Stomach smooth muscle (tissue), 2 donors: ENCODE measurements at regions not wholly inside any gene's neighbourhood (a gene's known extent, or its start where the extent isn't known, plus 50 kb on each side); places are given as distances from the start of the nearest gene placed in this dataset.

Source experiments
- H3K27ac ChIP-seq: one replicate; pipeline ENCODE4 v1.7.0; 2013; ENCODE audit warnings: mild to moderate bottlenecking, low read length, inconsistent platforms
- H3K27me3 ChIP-seq, 2 donors: one replicate each; pipeline ENCODE4 v1.7.0; 2013; ENCODE audit warnings: low read length in 2 of 2; ENCODE audit not compliant: insufficient read depth in 2 of 2, control insufficient read depth in 1 of 2
- H3K36me3 ChIP-seq, 2 donors: one replicate each; pipeline ENCODE4 v1.7.0; 2013; ENCODE audit warnings: low read length in 2 of 2; ENCODE audit not compliant: control insufficient read depth in 2 of 2, insufficient read depth in 2 of 2
- H3K4me1 ChIP-seq: one replicate; pipeline ENCODE4 v1.7.0; 2013; ENCODE audit warnings: low read length; ENCODE audit not compliant: control insufficient read depth, insufficient read depth
- H3K4me3 ChIP-seq, 2 donors: one replicate each; pipeline ENCODE4 v1.7.0; 2013; ENCODE audit warnings: low read length in 2 of 2
- H3K9ac ChIP-seq, 2 donors: one replicate each; pipeline ENCODE4 v1.7.0; 2013; ENCODE audit warnings: low read length in 2 of 2, mild to moderate bottlenecking in 1 of 2
- H3K9me3 ChIP-seq, 2 donors: one replicate each; pipeline ENCODE4 v1.7.0; 2013; ENCODE audit warnings: low read length in 2 of 2; ENCODE audit not compliant: control insufficient read depth in 2 of 2
- donor health status: healthy.
- donor health status: Pancreatic carcinoma.

DNA sequence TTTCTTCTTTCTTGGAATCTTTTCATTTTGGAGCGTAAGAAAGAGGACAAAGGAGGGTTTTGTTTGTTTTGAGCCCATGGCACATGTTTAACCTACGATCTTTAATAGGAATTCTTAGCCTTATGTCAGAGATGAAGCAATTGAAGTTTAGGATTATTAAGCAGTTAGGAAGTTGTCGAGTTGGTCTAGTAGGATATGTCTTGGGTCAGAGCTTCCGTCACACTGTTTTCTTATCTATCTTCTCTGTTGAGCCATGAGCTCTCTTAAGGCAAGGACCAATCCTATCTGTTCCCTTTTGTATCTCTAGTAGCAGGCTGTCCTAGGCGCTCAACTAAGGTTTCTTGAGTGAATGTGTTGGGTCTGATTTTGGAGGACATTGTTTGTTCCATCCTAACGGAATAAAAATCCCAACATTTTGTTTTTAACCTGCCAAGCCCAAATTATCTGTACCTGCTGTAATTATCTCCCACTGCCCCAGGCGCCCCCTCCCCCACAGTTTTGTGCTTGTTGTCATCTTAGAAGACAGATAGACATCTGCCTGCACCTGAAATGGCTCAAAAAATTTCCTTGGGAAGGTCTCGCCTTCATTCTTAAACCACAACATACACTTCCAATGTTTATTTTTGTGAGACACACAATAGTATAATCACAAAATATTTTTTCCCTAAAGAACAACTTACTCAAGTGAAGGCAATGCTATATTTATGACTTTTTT lies 95.3 kb upstream of the GADD45A start:
- H3K4me1 ChIP-seq, result peaks cover 15% of the 10 kb centered on the region
- no peaks in the 10 kb centered on the region for H3K27me3 ChIP-seq
- H3K27ac ChIP-seq, result peak overlapping the region; percentile 24

DNA sequence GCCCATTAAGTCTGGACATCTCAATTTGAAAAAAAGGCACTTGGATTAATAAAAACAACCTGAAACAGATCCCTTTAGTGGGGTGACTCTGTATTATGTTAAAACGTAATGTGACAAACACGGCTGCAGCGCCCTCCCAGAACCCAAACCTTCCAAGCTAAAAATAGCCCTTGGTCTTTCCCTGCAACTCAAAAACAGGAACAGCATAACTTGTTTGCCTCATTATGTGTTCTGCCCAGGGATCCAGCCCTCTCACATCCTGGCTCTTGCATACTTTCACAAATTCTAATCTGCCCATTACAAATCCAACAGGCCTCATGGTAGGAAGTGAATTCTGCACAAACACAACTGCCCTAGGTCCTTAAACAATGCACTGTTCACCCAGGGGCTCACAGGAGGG lies 94.7 kb upstream of the GADD45A start:
- H3K9me3 ChIP-seq, result no peaks in the 10 kb centered on the region
- H3K4me1 ChIP-seq, result peaks cover 15% of the 10 kb centered on the region
- H3K27ac ChIP-seq, result peak overlapping the region; percentile 24
- H3K27me3 ChIP-seq, result no peaks in the 10 kb centered on the region
- no peak overlapping the region for H3K9ac ChIP-seq
- H3K36me3 ChIP-seq, result no peaks in the 10 kb centered on the region
- peak overlapping the region in 1 of 2 donors; percentile 40 for H3K4me3 ChIP-seq

More for the DNA sequence above, 95.3 kb upstream of the GADD45A start:
- Histone ChIP-seq H3K36me3 (no peaks in the 10 kb centered on the region), H3K9me3 (no peaks in the 10 kb centered on the region), H3K4me3 (no peak overlapping the region), H3K9ac (no peak overlapping the region)

DNA sequence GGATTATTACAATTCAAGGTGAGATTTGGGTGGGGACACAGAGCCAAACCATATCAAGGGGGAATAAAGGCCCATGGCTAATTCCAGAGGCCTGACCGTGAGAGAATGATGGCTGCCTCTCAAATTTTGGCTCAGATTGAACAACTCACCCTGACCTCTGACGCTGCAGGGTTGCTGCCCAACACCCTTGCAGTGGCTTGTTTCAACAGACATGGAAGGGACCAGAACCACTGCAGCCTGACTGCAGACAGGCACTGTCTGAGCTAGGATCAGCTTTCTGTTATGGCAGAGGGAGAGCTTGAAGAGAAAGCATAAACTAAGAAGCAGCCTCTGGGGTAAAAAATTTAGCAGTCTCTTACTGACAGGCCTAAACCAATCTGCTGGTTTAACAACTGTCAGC lies 90.2 kb upstream of the GADD45A start:
- H3K4me3 ChIP-seq, result no peak overlapping the region
- no peaks in the 10 kb centered on the region for H3K36me3 ChIP-seq
- no peaks in the 10 kb centered on the region for H3K27me3 ChIP-seq
- peaks cover 12% of the 10 kb centered on the region for H3K4me1 ChIP-seq
- H3K27ac ChIP-seq, result no peak overlapping the region
- no peaks in the 10 kb centered on the region for H3K9me3 ChIP-seq
- no peak overlapping the region for H3K9ac ChIP-seq

DNA sequence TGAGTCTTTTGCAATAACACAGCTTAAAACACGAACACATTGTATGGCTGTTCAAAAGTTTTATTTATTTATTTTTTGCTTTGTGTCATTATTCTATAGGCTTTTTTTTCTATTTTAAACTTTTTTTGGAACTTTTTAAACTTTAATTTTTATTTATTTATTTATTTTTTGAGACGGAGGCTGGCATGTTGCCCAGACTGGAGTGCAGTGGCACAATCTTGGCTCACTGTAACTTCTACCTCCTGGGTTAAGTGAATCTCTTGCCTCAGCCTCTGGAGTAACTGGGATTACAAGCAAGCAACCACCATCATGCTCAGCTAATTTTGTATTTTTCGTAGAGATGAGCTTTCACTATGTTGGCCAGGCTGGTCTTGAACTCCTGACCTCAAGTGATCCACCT lies 88.3 kb upstream of the GADD45A start:
- no peaks in the 10 kb centered on the region for H3K27me3 ChIP-seq
- no peaks in the 10 kb centered on the region for H3K36me3 ChIP-seq
- H3K4me3 ChIP-seq, result no peak overlapping the region
- no peak overlapping the region for H3K9ac ChIP-seq
- no peaks in the 10 kb centered on the region for H3K9me3 ChIP-seq
- peaks cover 7% of the 10 kb centered on the region for H3K4me1 ChIP-seq
- H3K27ac ChIP-seq, result no peak overlapping the region

- no peaks in the 10 kb centered on the region for H3K27me3 ChIP-seq
- no peak overlapping the region for H3K9ac ChIP-seq
- no peak overlapping the region for H3K4me3 ChIP-seq
- no peak overlapping the region for H3K27ac ChIP-seq
- H3K9me3 ChIP-seq, result no peaks in the 10 kb centered on the region
- peaks cover 8% of the 10 kb centered on the region for H3K4me1 ChIP-seq
- H3K36me3 ChIP-seq, result no peaks in the 10 kb centered on the region
Measured at GRCh38 chr1:67597336-67597735, 87.7 kb upstream of the GADD45A start.

DNA sequence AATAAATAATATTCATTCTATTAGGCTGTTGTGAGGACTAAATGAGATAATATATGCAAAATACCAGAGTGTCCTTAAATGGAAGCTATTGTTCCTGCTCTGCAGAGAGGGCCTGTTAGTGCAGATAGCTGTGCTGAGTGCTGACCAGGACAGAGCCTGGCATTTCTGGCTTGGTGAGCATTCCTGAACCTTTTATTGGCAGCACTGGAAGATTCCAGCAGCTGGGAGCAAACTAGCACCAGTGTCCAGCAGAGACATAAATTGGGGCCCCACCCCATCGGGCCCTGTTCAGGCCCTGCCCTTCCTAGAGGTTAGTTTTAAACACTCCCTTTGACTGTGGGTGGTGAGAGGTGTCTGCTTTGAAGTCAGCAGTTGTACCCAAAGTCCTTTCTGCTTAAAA lies 85.9 kb upstream of the GADD45A start:
- H3K27me3 ChIP-seq, result no peaks in the 10 kb centered on the region
- H3K9me3 ChIP-seq, result no peaks in the 10 kb centered on the region
- H3K27ac ChIP-seq, result no peak overlapping the region
- H3K9ac ChIP-seq, result no peak overlapping the region
- H3K4me1 ChIP-seq, result peaks cover 8% of the 10 kb centered on the region
- H3K36me3 ChIP-seq, result no peaks in the 10 kb centered on the region
- no peak overlapping the region for H3K4me3 ChIP-seq

DNA sequence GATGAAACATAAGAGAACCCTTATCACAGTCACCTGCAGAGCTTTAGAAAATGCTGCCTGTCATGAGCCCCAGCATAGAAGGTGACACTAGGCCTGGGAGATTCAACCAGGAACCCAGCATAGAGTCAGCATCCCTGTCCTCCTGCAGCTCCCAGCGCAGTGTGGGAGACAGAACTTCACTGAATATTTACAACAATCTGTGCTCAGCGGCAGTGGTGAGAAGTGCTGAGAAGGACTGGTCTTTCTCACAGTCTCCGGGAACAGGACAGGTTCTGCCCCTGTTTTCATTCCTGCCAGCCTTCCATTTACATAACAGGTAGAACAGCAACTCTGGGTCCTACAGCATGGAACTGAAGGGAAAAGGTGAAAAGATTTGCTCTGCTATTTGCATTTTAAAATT lies 83.5 kb upstream of the GADD45A start:
- Histone ChIP-seq H3K4me3 (no peak overlapping the region), H3K9ac (no peak overlapping the region), H3K4me1 (peaks cover 8% of the 10 kb centered on the region), H3K9me3 (no peaks in the 10 kb centered on the region), H3K27ac (no peak overlapping the region), H3K27me3 (no peaks in the 10 kb centered on the region), H3K36me3 (no peaks in the 10 kb centered on the region)

- H3K27ac ChIP-seq, result no peak overlapping the region
- no peaks in the 10 kb centered on the region for H3K9me3 ChIP-seq
- H3K9ac ChIP-seq, result no peak overlapping the region
- peaks cover 8% of the 10 kb centered on the region for H3K4me1 ChIP-seq
- H3K4me3 ChIP-seq, result no peak overlapping the region
- H3K36me3 ChIP-seq, result no peaks in the 10 kb centered on the region
- no peaks in the 10 kb centered on the region for H3K27me3 ChIP-seq
Measured at GRCh38 chr1:67601955-67602354, 83.0 kb upstream of the GADD45A start.

- H3K4me3 ChIP-seq, result no peak overlapping the region
Measured at GRCh38 chr1:67604778-67605177, 80.2 kb upstream of the GADD45A start.

GRCh38 chr1:67605209-67605780 lies 79.7 kb upstream of the GADD45A start:
- Histone ChIP-seq H3K4me3 (no peak overlapping the region), H3K27me3 (no peaks in the 10 kb centered on the region), H3K4me1 (peaks cover 8% of the 10 kb centered on the region), H3K36me3 (no peaks in the 10 kb centered on the region), H3K9me3 (no peaks in the 10 kb centered on the region), H3K27ac (no peak overlapping the region), H3K9ac (no peak overlapping the region)

More at GRCh38 chr1:67604778-67605177, 80.2 kb upstream of the GADD45A start:
- Histone ChIP-seq H3K27me3 (no peaks in the 10 kb centered on the region), H3K27ac (no peak overlapping the region), H3K4me1 (peaks cover 8% of the 10 kb centered on the region), H3K9me3 (no peaks in the 10 kb centered on the region), H3K36me3 (no peaks in the 10 kb centered on the region), H3K9ac (no peak overlapping the region)

- no peak overlapping the region for H3K9ac ChIP-seq
- H3K9me3 ChIP-seq, result no peaks in the 10 kb centered on the region
- no peak overlapping the region for H3K4me3 ChIP-seq
- H3K36me3 ChIP-seq, result no peaks in the 10 kb centered on the region
- H3K27ac ChIP-seq, result no peak overlapping the region
- no peaks in the 10 kb centered on the region for H3K27me3 ChIP-seq
- peaks cover 2% of the 10 kb centered on the region for H3K4me1 ChIP-seq
Measured at GRCh38 chr1:67607286-67607685, 77.7 kb upstream of the GADD45A start.
